ENCODE measurements at regions not wholly inside any gene's neighbourhood (a gene's known extent, or its start where the extent isn't known, plus 50 kb on each side); places are given as distances from the start of the nearest gene placed in this dataset.
A peak's percentile ranks its signal among the peaks of the same experiment; 100 is the strongest.

DNA sequence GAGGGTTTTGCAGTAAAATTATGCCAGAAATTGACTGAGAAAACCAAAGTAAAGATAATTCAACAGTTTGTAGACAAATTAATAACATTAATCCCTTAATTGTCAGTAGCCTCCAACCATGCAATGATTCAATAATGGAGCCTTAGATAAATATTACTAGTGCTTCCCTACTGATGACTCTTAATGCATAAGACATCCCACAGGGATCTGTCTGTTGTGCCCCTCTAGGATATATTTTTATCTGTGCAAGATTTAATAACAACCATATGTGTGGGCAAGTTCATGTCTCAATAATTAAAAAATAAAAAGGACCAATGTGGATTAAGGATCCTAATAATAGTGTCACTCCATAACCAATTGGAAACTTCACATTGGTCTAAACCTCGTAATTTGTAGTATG is 230.3 kb upstream of the TCF4 start:
- no peak for DNase-seq (ENCODE audit: low read depth)
- H3K4me3 ChIP-seq (ENCODE audit: low read depth, low read length): no peak overlapping the region

DNA sequence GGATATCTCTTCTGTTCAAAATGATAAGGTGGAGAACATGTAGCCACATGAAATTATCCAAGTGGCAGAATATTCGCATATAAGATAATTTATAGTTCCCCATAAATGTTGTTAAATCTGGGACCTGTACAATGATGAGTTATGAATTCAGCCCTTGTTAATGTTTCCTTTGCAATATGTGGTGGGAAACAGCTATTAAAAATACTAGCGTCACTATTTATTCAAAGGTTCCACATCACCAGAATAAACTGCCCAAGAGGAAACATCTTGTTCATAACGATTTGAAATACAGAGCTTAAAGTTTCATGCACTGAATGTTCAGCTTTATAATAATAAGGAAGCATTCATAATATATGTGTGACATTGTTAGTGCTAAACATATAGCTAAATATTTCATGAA is 223.9 kb upstream of the TCF4 start:
- H3K4me3 ChIP-seq (ENCODE audit: low read depth, low read length): no peak overlapping the region
- DNase-seq (ENCODE audit: low read depth): no peak

DNA sequence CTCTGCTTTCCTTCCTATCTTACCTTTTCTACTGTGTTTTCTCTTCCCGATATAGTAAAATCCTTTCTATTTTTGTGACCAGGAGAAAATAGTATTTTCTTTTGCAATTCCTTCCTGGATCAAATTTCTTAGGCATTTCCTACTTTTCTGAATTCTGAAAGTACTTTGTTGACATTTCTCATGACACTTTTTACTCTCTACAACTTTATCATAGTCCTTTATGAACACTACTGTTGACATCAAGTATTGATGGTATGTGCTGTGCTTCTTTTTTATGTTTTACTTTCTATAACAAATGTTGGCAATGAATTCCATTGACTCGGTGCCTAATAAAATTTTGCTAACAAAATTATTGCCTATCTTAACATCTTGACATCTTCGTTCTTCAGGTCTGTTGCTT is 217.7 kb upstream of the TCF4 start:
- DNase-seq (ENCODE audit: low read depth): no peak
- H3K4me3 ChIP-seq (ENCODE audit: low read depth, low read length): no peak overlapping the region

DNA sequence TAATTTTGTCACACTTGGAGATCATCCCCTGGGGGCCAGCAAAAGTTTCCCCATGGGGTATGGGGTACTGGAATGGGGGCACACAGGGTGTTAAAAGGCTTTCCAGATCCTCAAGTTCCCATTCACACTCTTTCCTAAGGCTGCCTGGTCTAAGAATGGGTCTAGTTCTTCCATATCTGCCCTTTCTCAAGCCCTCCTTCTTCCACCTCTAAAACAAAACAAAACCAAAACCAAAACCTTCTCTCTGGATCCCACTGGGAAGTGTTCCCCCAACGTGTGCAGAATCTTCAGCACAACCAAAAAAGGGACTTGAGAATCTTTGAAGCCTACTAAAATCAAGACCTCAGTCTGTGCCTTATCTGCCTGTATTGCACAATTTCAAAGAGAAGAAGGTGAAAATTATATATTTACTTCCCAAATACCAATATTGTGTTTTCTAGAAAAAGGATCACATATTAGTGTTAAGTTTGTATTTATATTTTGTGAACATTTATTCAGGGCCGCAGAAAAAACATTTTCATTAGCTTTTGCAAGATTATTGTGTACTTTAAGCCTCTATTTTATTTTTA is 207.2 kb upstream of the TCF4 start:
- DNase-seq (ENCODE audit: low read depth): no peak
- H3K4me3 ChIP-seq (ENCODE audit: low read depth, low read length): no peak overlapping the region

DNA sequence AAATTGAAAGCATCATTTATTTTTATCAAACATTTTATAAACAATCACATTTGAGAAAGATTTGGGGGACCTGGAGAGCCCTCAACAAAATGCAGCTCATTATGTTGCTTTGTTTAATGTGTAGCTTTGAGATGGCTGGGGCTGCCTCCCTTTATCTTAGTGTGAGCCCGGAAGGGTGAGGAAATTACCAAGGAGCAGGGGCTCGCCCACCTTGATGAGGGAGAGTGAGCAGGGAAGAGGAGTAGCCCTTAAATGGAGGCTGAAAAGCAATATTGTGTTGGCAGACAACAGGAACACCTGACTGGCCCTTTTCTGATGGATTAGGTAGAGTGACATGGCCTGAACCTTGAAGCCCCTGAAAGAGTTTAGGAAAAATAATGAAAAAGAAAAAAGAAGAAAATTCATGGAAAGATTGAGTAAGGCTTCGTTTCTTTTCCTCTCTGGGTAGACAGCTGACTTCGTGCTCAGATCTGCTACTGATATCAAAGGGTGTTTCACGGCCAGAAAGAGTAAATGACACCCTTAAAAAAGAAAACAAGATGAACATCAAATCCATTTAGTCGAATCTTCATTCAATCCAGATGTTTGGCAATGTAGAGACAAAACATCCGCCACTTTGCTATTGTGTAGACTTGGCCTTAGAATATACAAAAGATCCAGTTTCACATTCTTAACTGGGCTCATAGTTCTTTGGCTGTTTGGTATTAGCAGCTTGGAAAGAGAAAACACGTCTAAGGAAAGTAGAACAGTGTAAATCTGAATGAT is 206.5 kb upstream of the TCF4 start:
- no peak overlapping the region for H3K4me3 ChIP-seq (ENCODE audit: low read depth, low read length)
- no peak for DNase-seq (ENCODE audit: low read depth)

DNA sequence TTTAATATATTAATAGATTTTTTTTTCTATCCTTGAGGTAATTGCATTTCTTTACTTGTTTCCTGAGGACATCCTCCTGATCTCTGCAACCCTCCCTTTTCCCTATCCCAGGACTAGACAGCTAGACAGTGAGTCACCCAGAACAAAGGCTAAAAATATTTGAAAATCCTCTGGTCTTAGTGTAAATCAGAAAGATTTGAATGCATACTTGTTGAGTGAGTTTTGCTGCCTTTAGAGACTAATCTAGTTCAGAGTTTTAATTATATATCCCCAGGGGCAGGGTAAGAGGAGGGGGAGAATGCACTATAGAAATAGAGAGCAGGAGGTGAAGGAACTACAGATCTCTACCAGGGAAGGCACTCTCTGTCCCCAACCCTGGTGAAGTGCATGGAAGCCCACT is 202.3 kb upstream of the TCF4 start:
- peak; percentile 61 for DNase-seq (ENCODE audit: low read depth)
- no peak overlapping the region for H3K4me3 ChIP-seq (ENCODE audit: low read depth, low read length)

DNA sequence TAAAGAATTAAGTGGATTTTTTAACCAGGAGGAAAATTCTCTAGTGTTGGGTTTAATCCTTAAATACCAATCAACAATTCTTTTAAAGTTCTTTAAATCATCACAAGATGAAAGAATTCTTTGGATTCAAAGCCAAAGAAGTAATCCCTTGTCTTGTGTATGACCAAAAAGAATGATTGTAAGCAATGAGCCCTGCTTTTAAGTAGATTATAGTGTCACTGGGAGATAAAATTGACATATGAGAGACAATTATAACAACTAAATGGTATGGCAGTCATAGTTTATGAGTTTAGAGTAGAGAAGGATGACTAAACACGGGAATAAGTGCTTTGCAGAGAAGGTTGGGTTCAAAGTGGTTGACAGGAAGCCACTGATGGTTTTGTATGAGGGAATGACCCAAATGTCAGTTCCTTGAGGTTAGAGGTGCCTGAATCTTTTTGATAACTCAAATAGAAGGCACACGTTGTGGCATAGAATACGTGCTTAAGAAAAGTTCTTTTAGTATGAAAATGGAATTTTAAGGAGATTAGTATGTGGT is 199.6 kb upstream of the TCF4 start:
- DNase-seq (ENCODE audit: low read depth): no peak
- no peak overlapping the region for H3K4me3 ChIP-seq (ENCODE audit: low read depth, low read length)

DNA sequence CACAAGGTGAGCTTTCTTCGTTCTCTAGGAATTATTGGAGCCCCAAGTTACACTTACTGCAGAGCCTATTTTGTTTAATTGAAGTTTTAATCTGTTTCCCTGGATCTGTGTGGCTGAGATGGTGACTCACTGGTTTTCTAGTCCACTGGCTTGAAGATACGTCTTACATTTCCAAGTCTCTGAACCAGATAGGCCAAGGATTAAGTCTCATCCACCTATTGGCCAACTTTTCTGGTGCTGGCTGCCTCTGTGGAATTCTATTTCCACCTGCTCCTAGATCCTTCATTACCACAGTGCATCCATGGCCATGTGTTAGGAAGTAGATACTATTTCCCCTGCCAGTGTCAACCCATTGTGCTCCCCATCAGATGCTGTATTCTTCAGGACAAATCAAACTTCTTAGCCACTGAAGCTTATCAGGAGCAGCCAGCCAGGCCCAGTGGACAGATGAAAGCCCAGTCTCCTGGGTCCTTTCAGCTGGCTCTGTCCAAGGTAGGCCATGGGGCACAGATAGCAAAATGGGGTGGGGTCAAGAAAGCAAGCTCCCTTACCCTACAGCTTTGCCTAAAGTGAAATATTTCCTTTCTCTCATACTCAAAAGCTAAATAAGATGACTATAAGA is 198.8 kb upstream of the TCF4 start:
- DNase-seq (ENCODE audit: low read depth): no peak
- no peak overlapping the region for H3K4me3 ChIP-seq (ENCODE audit: low read depth, low read length)

DNA sequence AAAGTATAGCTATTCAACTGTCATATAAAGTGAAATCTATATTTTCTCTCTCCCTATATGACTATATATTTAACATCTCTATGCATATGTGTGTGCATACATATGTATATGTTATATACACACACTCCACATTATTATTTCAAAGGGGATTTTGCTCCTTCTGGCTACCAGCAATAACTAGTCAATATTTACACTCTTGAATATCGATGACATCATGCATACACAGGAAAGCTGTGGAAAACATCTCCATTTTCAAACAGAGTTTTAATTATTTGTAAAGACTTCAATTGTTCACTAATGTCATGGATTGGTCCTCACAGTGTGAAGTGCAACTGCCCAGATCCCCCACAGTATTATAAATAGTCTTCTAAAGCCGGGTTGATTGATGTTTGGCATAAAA is 195.9 kb upstream of the TCF4 start:
- no peak for DNase-seq (ENCODE audit: low read depth)
- no peak overlapping the region for H3K4me3 ChIP-seq (ENCODE audit: low read depth, low read length)

DNA sequence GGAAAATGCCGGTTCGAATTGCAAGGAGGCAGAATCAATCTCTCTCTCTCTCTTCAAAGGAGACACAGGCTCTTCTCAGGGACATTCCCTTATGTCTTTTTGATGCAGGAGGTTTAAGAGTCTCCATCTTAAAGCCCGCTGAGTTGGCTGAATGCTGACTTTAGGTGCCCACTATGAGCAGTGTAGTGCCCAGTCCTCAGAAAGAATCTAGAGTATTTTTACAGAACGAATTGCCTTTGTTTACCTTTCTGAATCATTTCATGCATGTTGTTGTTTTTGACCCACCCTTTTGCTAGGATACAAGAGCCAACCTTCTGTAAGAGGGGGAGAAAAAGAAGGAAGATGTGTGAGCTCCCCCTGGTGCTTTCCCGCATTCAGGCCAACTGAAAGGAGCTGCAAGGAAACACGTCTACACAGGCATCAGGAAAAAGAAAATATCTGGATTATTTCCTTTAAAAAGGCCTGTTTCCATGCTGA is 193.5 kb upstream of the TCF4 start:
- DNase-seq (ENCODE audit: low read depth): peak; percentile 40

DNA sequence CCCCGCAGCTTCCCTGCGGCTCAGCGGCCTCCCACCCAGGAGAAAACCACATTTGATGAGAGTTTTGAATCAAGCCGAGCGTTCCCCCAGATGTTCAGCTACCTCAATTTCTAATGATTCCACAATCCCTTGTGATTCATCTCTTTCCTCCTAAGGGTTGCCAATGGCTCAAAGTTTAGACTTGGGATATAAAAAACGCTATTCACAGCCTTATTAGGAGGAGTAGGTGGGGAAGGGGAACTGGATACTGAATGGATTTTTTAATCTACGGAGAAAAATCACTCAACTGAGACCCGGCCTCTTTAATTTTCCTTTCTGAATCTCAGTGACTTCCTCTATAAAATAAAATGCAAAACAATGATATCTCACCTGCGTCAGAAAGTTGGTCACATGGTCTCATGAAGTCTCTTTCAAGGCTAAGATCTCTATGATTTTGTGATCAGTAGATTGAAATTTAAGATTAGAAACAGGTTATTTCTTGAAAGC is 192.6 kb upstream of the TCF4 start:
- DNase-seq (ENCODE audit: low read depth): no peak
- peak overlapping the region; percentile 62 for H3K4me3 ChIP-seq (ENCODE audit: low read depth, low read length)

More for the DNA sequence above, 193.5 kb upstream of the TCF4 start:
- H3K4me3 ChIP-seq (ENCODE audit: low read depth, low read length): no peak overlapping the region

DNA sequence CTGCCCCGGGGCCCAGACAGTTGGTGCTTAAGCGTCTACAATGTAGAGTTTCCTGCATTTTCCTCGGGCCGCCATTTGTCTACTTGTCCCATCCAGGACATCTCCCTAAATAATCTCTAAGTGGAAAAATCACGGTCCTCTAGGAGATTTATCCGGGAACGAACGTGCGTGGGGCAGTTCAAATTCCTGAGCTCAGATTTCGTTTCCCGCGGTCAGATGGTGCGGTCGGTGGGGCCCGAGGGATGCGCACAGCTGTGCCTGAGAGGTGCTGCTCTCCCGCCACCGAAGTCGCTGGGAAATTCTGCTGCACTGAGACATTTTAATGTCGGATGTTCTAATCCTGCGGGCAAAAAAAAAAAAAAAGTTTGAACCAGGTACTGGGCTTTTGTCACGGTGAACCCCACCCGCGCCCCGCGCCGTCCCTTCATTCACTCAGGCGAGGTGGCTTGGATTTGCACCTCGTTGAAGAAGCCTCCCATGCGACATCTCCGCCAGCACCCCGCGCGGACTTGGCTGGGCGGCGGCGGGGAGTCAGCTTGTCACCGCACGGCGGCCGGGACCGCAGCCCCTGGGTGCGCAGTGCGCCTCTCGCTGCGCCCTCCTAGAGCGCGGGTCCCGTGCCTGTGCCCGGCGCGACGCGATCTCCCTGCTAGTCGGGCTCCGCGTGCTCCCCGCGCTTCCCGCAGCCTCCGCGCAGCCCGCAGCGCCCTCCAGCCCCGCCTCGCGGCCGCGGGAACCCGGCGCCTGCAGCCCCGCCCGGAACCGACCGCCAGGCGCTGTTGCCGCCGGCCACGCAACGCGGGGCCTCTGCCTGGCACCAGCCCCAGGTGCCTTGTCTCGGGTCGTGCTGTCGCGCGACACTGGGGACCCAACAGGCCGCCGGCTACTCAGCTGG is 191.9 kb upstream of the TCF4 start:
- H3K4me3 ChIP-seq (ENCODE audit: low read depth, low read length): peak overlapping the region; percentile 62
- DNase-seq (ENCODE audit: low read depth): no peak

DNA sequence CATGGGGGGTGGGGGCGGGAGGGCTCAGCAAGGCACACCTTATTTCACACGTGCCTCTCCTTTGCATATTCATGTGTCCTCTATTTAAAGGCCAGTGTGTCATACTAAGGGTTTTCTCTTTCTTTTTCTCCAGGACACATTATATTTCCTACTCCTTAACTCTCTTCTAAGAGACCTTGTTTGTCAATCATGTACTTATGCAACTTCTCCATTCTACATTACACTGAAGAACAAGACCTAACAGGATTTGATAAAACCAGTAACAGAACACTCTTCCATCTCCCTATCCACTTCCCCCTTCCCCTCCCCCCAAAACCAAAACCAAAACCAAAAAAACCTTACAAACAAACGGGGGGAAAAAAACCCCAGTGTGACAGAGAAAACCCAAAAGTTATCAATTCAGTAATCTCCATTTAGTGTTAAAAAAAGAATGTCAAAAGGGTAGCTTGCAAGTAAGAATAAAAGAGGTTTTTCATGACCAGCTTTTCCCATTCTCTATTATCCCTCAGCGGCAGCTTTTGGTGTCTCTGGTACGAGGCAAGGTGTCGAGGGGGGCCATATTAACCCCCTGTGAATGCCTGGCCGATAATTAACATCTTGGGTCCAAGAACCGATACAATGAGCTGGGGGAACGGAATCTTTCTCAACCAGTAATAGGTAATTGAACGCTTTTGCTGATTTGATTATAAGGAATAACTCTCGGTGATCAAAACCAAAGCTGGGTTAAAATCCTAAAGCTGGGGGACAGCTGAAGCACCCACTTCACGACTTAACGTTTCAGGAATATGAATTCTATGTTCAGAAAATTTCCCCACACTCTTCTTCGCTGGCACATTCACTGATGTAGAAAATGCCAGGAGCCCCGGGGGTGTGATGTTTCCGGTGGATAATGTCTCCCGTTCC is 191.0 kb upstream of the TCF4 start:
- DNase-seq (ENCODE audit: low read depth): no peak
- peak overlapping the region; percentile 62 for H3K4me3 ChIP-seq (ENCODE audit: low read depth, low read length)

DNA sequence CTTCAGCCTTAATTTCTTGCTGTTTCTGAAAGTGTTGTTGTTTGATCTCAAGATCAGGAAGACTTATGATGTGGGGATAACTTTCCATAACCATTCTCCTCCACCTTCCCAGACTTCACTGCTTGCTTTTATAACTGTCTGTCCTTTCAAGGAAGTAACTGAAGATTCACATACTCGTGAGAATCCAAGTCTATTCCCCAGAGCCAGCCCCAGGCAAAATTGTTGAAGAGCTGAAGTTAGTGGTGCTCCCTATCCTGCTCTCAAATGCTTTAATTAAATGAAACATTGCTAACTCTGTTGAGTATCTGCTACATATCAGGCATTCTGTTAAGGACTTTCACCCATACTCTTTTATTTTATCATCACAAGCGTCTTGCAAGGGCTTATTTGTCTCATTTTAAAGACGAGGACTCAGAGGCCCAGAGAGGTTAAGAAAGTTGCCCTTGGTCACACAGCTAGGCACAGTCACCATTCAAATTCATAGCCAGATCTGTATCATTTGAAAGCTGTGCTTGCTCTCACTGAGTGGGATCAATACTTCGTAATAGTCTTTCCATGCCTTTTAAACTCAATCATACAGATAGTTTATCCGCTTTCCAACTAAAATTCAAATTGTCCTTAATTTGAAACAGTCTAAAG is 189.8 kb upstream of the TCF4 start:
- DNase-seq (ENCODE audit: low read depth): no peak
- H3K4me3 ChIP-seq (ENCODE audit: low read depth, low read length): no peak overlapping the region

DNA sequence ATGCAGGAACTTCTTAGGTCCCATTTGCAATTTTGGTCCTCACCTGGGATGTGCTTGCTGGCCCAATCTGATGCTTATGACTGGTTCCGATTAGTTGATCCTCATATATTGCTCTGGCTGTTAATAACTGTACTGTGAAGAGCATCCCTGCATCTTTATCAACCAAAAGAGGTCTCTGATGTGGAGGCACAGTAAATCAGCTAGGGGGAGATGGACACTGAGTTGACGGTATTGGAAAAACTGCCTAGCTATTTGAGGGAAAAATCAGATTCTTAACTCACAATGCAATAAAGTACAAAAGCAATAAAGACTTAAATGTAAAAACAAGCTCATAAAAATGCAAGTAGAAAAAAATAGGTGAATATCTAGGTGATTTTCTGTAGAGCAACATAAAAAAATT is 188.0 kb upstream of the TCF4 start:
- H3K4me3 ChIP-seq (ENCODE audit: low read depth, low read length): no peak overlapping the region
- no peak for DNase-seq (ENCODE audit: low read depth)

DNA sequence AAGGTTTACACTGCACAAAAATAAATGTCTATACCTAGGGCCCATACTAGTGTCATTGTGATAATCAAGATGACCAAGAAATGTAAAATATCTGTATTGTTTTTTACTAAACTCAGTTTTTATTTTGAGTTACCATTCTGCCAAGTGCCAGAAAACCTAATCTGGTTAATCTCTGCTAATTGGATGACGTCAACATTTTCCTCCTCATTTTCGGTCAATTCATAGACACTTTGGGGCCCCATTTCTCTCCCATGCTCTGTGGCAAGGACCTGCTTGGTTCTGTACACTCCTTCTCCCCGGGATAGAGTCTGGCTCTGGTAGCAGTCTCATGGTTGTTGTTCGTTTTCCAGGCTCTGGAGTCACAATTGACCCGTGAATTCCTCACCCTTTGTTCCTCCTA is 186.5 kb upstream of the TCF4 start:
- no peak for DNase-seq (ENCODE audit: low read depth)
- no peak overlapping the region for H3K4me3 ChIP-seq (ENCODE audit: low read depth, low read length)

DNA sequence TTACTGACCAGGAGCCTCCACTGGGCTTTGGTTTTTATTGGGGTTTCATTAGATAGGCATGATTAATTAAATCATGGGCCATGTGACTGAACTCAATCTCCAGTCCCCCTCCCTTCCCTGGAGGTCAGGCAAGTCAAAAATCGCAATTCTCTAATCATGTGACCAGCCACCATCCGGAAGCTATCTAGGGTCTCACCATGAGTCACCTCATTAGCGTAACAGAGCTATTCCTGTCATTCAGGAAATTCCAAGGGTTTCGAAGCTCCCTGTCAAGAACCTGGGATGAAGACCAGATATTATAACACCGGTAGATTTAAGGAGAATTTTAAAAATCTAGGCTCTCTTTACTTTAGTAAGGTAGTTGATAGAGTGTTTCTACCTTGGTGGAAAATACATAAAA is 180.3 kb upstream of the TCF4 start:
- no peak for DNase-seq (ENCODE audit: low read depth)
- H3K4me3 ChIP-seq (ENCODE audit: low read depth, low read length): no peak overlapping the region

DNA sequence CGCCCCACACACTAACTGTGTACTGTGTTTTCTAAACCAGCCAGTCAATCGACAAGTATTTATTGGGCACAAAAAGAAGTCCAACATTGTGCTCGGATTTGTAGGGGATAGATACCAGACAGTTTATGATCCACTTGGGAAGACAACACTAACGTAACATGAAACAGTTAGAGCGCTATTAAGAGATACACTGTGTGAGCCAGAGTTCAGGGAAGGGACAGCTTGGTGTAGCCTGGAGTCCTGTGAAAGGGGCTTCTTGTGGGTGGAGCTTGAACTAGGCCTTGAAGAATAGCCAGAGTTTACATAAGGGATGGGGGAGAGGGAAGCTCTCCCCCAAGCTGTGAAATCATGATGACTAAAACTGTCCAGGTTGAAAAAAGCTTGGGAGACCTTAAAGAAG is 176.4 kb upstream of the TCF4 start:
- no peak for DNase-seq (ENCODE audit: low read depth)
- H3K4me3 ChIP-seq (ENCODE audit: low read depth, low read length): no peak overlapping the region

Data from skeletal muscle cell (primary cell).